GM10266 (cell line): ENCODE measurements at regions not wholly inside any gene's neighbourhood (a gene's known extent, or its start where the extent isn't known, plus 50 kb on each side); places are given as distances from the start of the nearest gene placed in this dataset.

Experiments
- DNase-seq: peaks from one replicate; pipeline ENCODE4 v3.0.0; 2012; ENCODE audit errors: extremely low spot score
- TF ChIP-seq, protein P1 (sequence below): IDR thresholded peaks from 2 replicates; pipeline ENCODE4 v1.5.1; 2012; ENCODE audit warnings: mild to moderate bottlenecking, low read depth; ENCODE audit not compliant: control insufficient read depth, insufficient read depth; ENCODE audit errors: missing control alignments

DNA sequence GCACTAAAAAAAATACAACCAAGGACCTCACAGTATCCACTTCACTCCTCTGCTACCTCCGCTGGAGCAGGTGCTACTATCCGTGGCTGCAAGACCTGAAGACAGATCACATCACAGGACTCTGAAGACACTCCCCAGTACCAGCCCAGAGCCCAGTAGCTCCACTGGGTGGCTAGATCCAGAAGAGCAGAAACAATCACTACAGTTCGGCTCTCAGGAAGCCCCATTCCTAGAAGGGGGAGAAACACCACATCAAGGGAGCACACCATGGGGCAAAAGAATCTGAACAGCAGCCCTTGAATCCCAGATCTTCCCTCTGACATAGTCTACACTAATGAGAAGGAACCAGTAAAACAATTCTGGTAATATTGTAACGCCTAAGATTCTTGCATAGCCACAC, 494.0 kb upstream of the FAT3 start:
- TF ChIP-seq, protein P1, sequence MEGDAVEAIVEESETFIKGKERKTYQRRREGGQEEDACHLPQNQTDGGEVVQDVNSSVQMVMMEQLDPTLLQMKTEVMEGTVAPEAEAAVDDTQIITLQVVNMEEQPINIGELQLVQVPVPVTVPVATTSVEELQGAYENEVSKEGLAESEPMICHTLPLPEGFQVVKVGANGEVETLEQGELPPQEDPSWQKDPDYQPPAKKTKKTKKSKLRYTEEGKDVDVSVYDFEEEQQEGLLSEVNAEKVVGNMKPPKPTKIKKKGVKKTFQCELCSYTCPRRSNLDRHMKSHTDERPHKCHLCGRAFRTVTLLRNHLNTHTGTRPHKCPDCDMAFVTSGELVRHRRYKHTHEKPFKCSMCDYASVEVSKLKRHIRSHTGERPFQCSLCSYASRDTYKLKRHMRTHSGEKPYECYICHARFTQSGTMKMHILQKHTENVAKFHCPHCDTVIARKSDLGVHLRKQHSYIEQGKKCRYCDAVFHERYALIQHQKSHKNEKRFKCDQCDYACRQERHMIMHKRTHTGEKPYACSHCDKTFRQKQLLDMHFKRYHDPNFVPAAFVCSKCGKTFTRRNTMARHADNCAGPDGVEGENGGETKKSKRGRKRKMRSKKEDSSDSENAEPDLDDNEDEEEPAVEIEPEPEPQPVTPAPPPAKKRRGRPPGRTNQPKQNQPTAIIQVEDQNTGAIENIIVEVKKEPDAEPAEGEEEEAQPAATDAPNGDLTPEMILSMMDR: no peak
- no peak for DNase-seq

DNA sequence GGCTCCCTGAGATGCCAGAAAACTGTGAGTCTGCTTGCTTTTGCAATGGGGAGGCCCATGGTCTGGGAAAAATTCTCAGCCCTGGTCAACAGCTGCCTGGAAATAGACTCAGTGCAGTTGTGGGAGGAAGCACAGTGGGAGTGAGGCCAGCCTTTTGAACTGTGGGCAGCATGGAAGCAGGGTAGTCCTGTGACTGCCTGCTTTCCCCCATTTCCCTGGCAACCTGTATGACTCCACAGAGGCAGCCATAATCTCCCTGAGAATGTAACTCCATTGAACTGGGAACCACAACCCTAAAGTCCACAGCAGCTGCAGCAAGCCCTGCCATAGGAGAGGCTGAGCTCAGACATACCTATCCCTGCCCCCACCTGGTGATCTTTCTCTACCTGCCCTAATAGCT, 494.6 kb upstream of the FAT3 start:
- TF ChIP-seq, protein P1: no peak
- DNase-seq: no peak

DNA sequence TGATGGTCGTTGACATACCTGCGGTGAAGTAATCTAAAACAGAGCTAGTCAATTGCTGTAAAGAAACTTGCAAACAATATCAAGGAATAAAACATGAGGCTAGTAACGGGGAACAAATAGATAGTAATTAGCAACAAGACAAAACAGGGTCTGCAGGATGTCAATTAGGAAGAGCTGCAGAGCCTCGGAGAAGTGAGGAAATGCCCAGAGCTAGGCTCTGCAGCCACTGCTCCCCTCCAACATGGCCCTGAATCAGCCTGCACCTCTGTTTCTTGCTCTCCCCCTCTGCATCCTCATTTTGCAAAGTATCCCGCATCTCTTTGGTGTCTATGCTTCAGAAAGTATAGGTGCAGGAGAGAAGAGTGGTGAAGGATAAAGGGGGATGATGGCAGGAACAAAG, 507.4 kb upstream of the FAT3 start:
- DNase-seq: no peak
- TF ChIP-seq, protein P1: no peak

DNA sequence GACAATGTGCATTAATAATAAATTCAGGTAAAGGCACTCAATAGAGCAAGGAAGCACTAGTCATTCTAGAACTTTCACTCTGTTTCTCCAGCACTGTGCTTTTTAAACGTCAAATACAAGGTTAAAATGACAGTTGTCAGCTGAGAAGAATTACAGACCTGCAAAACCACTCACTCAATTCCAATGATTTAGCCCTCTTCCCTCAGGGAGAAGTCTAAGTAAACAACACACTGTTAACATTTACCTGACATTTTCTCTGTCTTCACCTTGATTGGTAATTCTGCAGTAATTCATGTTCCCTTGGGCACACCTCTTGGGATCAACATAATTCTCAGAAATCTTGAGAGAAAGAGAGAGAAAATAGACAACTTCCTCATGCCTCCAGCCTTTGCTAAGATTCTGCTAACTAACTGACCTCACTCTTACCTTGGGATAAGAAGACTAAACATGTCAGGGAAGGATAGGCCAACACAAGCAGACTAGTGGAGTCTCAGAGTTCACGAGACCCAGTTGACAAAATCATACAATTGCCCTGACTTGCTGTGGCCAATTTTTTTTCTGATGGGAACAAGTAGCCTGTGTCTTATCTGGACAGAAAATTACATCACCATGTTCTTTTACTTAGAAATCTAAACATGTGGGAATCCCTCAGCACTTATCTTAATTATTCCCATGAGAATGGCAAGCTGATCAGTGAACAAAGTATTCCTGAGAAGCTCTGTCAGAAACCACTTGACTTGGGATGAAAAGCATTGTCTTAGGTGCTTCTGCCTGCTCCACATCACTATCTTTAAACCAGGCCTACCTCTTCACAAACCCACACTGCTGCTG, 516.8 kb upstream of the FAT3 start:
- TF ChIP-seq, protein P1: no peak
- no peak for DNase-seq

DNA sequence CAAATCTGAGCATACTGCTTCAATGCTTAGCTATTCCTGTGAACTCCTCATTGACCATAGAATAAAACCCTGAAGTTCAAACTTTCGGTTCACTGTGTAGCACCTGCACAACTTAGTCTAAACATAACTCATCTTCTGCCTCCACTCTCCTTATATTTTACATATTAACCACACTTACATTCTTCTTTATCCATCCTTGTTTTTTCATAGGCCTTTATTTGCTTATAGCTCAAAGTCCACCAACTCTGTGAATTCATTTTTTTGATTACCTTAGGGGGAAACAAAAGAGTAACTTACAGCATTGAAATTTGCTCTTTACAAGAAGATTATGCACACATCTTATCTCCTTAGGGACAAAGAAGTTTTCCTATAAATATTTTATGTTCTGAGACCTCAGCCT, 521.6 kb upstream of the FAT3 start:
- no peak for DNase-seq
- TF ChIP-seq, protein P1: no peak

DNA sequence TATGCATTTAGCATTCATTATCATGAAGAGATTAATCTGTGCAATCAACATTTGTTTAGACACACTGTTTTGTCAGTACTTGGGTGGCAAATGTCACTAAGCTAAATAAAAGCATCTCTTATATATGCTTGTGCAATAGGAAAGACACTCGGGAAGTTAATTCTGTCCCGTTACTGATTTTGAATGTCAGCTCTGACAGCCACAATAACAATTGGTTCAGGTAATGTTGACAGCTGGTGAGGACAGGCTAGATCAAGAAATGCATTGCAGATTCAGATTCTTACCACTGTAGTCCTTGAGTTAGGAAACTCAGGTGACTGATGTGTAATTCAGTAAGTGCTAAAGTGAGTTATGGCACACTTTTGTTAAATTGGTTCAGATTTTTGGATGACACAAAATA, 523.8 kb upstream of the FAT3 start:
- TF ChIP-seq, protein P1: no peak
- DNase-seq: no peak

DNA sequence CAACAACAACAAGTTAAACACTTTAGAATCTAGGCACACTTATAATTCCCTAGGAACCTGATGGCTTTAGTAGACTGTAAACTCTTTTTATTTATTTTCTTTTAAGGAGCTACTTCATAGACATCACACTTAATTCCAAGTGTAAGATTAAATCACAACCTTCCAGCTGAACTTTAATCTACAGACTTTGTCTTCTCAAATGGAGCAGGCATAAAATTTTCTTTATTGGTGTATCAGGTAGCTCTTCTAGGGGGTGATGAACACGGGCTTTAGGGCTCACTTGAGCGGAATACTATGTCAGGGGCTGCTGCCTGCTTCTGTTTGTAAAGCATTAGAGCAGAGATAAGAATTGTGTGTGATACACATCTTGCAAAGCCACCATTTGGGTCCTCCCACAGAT, 525.8 kb upstream of the FAT3 start:
- no peak for DNase-seq
- TF ChIP-seq, protein P1: no peak
